Endothelial cell (in vitro differentiated cells): ENCODE measurements at regions not wholly inside any gene's neighbourhood (a gene's known extent, or its start where the extent isn't known, plus 50 kb on each side); places are given as distances from the start of the nearest gene placed in this dataset.

Experiments used
- DNase-seq: peaks from one replicate; pipeline ENCODE4 v3.0.0; 2021; ENCODE audit warnings: low spot score
- H3K27ac Mint-ChIP-seq: one replicate; pipeline ENCODE4 v1.8.0; 2021; ENCODE audit warnings: mixed read lengths, inconsistent platforms; ENCODE audit not compliant: unreplicated experiment
- H3K27me3 Mint-ChIP-seq: one replicate; pipeline ENCODE4 v1.8.0; 2021; ENCODE audit warnings: mild to moderate bottlenecking, moderate library complexity, mixed read lengths, inconsistent platforms; ENCODE audit not compliant: unreplicated experiment
- H3K36me3 Mint-ChIP-seq: one replicate; pipeline ENCODE4 v1.8.0; 2021; ENCODE audit warnings: mild to moderate bottlenecking, low read depth, mixed read lengths, inconsistent platforms; ENCODE audit not compliant: unreplicated experiment
- H3K4me1 Mint-ChIP-seq: one replicate; pipeline ENCODE4 v1.8.0; 2021; ENCODE audit warnings: mild to moderate bottlenecking, mixed read lengths, inconsistent platforms; ENCODE audit not compliant: unreplicated experiment
- H3K4me3 Mint-ChIP-seq: one replicate; pipeline ENCODE4 v1.8.0; 2021; ENCODE audit warnings: mild to moderate bottlenecking, mixed read lengths, inconsistent platforms; ENCODE audit not compliant: unreplicated experiment
- H3K9me3 Mint-ChIP-seq: one replicate; pipeline ENCODE4 v1.8.0; 2021; ENCODE audit warnings: mixed read lengths, inconsistent platforms; ENCODE audit not compliant: unreplicated experiment
- CTCF ChIP-seq: fragments of 200-600 bp; sonication (generic); IDR thresholded peaks from one replicate; pipeline ENCODE4 v1.5.0; 2021; ENCODE audit warnings: antibody characterized with exemption; ENCODE audit not compliant: unreplicated experiment

GRCh38 chr3:72606005-72606800 lies 242.0 kb downstream of the SHQ1 start:
- Mint-ChIP-seq H3K36me3 (no peaks in the 10 kb centered on the region), H3K27me3 (peaks cover 1% of the 10 kb centered on the region), H3K27ac (no peak overlapping the region)

GRCh38 chr3:72604328-72604727 lies 243.9 kb downstream of the SHQ1 start:
- peaks cover 9% of the 10 kb centered on the region for H3K27me3 Mint-ChIP-seq
- no peak for TF ChIP-seq CTCF
- H3K36me3 Mint-ChIP-seq, result peaks cover 4% of the 10 kb centered on the region

More at GRCh38 chr3:72606005-72606800, 242.0 kb downstream of the SHQ1 start:
- Mint-ChIP-seq H3K4me3 (no peak overlapping the region), H3K4me1 (no peaks in the 10 kb centered on the region), H3K9me3 (no peaks in the 10 kb centered on the region)
- DNase-seq, result no peak
- no peak for TF ChIP-seq CTCF

GRCh38 chr3:72601983-72602750 lies 246.1 kb downstream of the SHQ1 start:
- H3K4me3 Mint-ChIP-seq, result no peak overlapping the region
- peaks cover 4% of the 10 kb centered on the region for H3K36me3 Mint-ChIP-seq
- peaks cover 17% of the 10 kb centered on the region for H3K4me1 Mint-ChIP-seq
- no peak overlapping the region for H3K27ac Mint-ChIP-seq
- DNase-seq, result no peak
- TF ChIP-seq CTCF, result no peak
- H3K9me3 Mint-ChIP-seq, result no peaks in the 10 kb centered on the region
- peaks cover 11% of the 10 kb centered on the region for H3K27me3 Mint-ChIP-seq

More at GRCh38 chr3:72604328-72604727, 243.9 kb downstream of the SHQ1 start:
- no peaks in the 10 kb centered on the region for H3K9me3 Mint-ChIP-seq
- DNase-seq, result no peak
- H3K27ac Mint-ChIP-seq, result no peak overlapping the region
- no peaks in the 10 kb centered on the region for H3K4me1 Mint-ChIP-seq
- H3K4me3 Mint-ChIP-seq, result no peak overlapping the region

- no peak for DNase-seq
- Mint-ChIP-seq H3K9me3 (no peaks in the 10 kb centered on the region), H3K36me3 (peaks cover 4% of the 10 kb centered on the region), H3K27ac (no peak overlapping the region), H3K27me3 (peaks cover 13% of the 10 kb centered on the region), H3K4me1 (peaks cover 24% of the 10 kb centered on the region), H3K4me3 (no peak overlapping the region)
- TF ChIP-seq CTCF, result no peak
Measured at GRCh38 chr3:72601060-72601459, 247.2 kb downstream of the SHQ1 start.
